GM12878 (cell line): ENCODE measurements at regions not wholly inside any gene's neighbourhood (a gene's known extent, or its start where the extent isn't known, plus 50 kb on each side); places are given as distances from the start of the nearest gene placed in this dataset.

ENCODE experiments used
- ATAC-seq: fragments of 200-7000 bp; cut with Tn5 transposase; 3 replicates; pipeline ENCODE4 v1.9.1; 2020; ENCODE audit warnings: mild to moderate bottlenecking, moderate library complexity
- BruUV-seq: library from RNA; stranded (reverse); fragments of 400-500 nt; replicated peaks from 2 replicates; lab custom pipeline; 2021; lab: Mats Ljungman, UMichigan
- CTCF ChIA-PET: fragments of 300-600 bp; sonication (Branson Sonifier 250); formaldehyde crosslinking; extraction: SDS; loops from one replicate; lab custom pipeline; 2021; ENCODE audit warnings: inconsistent platforms; lab: Yijun Ruan, JAX
- POLR2A ChIA-PET: fragments of 350-600 bp; formaldehyde crosslinking; extraction: SDS; loops from one replicate; lab custom pipeline; 2021; ENCODE audit warnings: inconsistent platforms; lab: Charles Lee
- RAD21 ChIA-PET: fragments of 300-600 bp; sonication (Branson Sonifier 250); formaldehyde crosslinking; loops from one replicate; lab custom pipeline; 2023; ENCODE audit warnings: antibody characterized with exemption; ENCODE audit not compliant: unreplicated experiment; lab: Charles Lee
- SMC1A ChIA-PET: fragments of 300-600 bp; sonication (Branson Sonifier 250); formaldehyde crosslinking; loops from one replicate; lab custom pipeline; 2023; ENCODE audit not compliant: unreplicated experiment, uncharacterized antibody; lab: Charles Lee
- DNase-seq: peaks from one replicate; pipeline ENCODE4 v3.0.0-alpha.2; 2011; ENCODE audit warnings: low read depth, low spot score
- FAIRE-seq: peaks from 3 replicates; lab custom pipeline; 2011; peaks lifted over from hg19 to GRCh38; lab: Jason Lieb, UNC
- H2AFZ ChIP-seq: 2 replicates; pipeline ENCODE4 v1.6.0; 2011; ENCODE audit warnings: low read depth, low read length, control low read depth; ENCODE audit not compliant: control insufficient read depth
- H3K27ac ChIP-seq: 2 replicates; pipeline ENCODE4 v1.5.1; 2011; ENCODE audit warnings: control low read depth; ENCODE audit not compliant: control insufficient read depth, insufficient read depth
- H3K27me3 ChIP-seq, 2 experiments: replicated peaks in 1 of 2; 2 replicates each; pipeline versions ENCODE4 v1.6.0 to v1.6.1; 2011; ENCODE audit warnings: low read length in 1 of 2; ENCODE audit not compliant: control insufficient read depth in 2 of 2, insufficient read depth in 2 of 2
- H3K36me3 ChIP-seq, 2 experiments: 2 replicates each; pipeline ENCODE4 v1.5.1; 2011; ENCODE audit warnings: low read length in 1 of 2; ENCODE audit not compliant: control insufficient read depth in 2 of 2, insufficient read depth in 2 of 2
- H3K4me1 ChIP-seq: 2 replicates; pipeline ENCODE4 v1.6.1; 2011; ENCODE audit warnings: mild to moderate bottlenecking, low read length, moderate library complexity, mixed read lengths; ENCODE audit not compliant: control insufficient read depth, insufficient read depth
- H3K4me2 ChIP-seq: 2 replicates; pipeline ENCODE4 v1.6.0; 2011; ENCODE audit warnings: control low read depth; ENCODE audit not compliant: control insufficient read depth, insufficient read depth
- H3K4me3 ChIP-seq: fragments of 200-600 bp; sonication (generic); 2 replicates; pipeline ENCODE4 v1.5.1; 2016
- H3K79me2 ChIP-seq: 2 replicates; pipeline ENCODE4 v1.6.0; 2011; ENCODE audit warnings: low read length; ENCODE audit not compliant: control insufficient read depth, insufficient read depth
- H3K9ac ChIP-seq: 2 replicates; pipeline ENCODE4 v1.8.0; 2011; ENCODE audit warnings: low read length, control low read depth, mixed read lengths; ENCODE audit not compliant: control insufficient read depth, insufficient read depth
- H3K9me3 ChIP-seq: replicated peaks from 3 replicates; pipeline ENCODE4 v1.5.1; 2011; ENCODE audit warnings: mild to moderate bottlenecking, low read length; ENCODE audit not compliant: control insufficient read depth, insufficient read depth
- H4K20me1 ChIP-seq: 2 replicates; pipeline ENCODE4 v1.6.0; 2011; ENCODE audit not compliant: control insufficient read depth, insufficient read depth
- MYC ChIP-seq: IDR thresholded peaks from 2 replicates; pipeline ENCODE4 v1.6.1; 2011; ENCODE audit warnings: mild to moderate bottlenecking, low read length, moderate library complexity, inconsistent platforms; ENCODE audit not compliant: insufficient read depth, insufficient replicate concordance, insufficient read length, severe bottlenecking
- STAT1 ChIP-seq: fragments of 450-650 bp; conservative IDR thresholded peaks from 2 replicates; pipeline ENCODE4 v1.6.1; 2014; ENCODE audit warnings: antibody characterized with exemption, mild to moderate bottlenecking
- TARDBP ChIP-seq: IDR thresholded peaks from 2 replicates; pipeline ENCODE4 v1.6.1; 2016; ENCODE audit warnings: borderline replicate concordance
- WGBS: methylation state at CpG from one replicate; pipeline ENCODE4 v1.1.6; 2016; ENCODE audit warnings: low lambda C conversion rate; ENCODE audit not compliant: insufficient replicate concordance, insufficient coverage; ENCODE audit errors: missing lambda C conversion rate; 5-methylcytosine and 5-hydroxymethylcytosine counted together
- in situ Hi-C: fragments of 300-500 bp; cut with MboI; formaldehyde crosslinking; loops from 9 replicates; pipeline ENCODE4 v1.14.3; 2018; ENCODE audit warnings: mixed read lengths
- intact Hi-C: fragments of 100-400 bp; cut with micrococcal nuclease; formaldehyde crosslinking; loops from one replicate; pipeline ENCODE4 v1.14.2; 2022; ENCODE audit not compliant: unreplicated experiment
- TF ChIP-seq, protein P1 (sequence below): fragments of 450-650 bp; IDR thresholded peaks from 2 replicates; pipeline ENCODE4 v1.6.1; 2016; ENCODE audit warnings: mild to moderate bottlenecking
- TF ChIP-seq, protein P2 (sequence below): IDR thresholded peaks from 2 replicates; pipeline ENCODE4 v1.6.1; 2012; ENCODE audit warnings: improper control_type of control experiment, low read depth, low read length; ENCODE audit not compliant: insufficient replicate concordance

DNA sequence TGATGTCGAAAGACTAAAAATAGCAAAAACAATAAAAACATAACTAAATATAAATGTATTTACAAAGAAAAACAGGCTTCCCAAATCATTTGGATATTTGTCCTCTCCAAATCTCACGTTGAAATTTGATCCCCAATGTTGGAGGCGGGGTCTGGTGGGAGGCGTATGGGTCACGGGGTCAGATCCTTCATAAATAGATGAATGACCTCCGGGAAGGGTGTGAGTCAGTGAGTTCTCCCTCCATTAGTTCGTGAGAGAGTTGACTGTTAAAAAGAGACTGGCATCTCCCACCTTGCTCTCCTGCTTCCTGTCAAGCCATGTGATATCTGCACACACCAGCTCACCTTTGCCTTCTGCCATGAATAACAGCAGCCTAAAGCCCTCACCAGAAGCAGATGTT, 703.0 kb downstream of the TMEM182 start:
- Histone ChIP-seq H3K9me3 (no peaks in the 10 kb centered on the region), H3K27ac (no peak overlapping the region), H3K36me3 (no peaks in the 10 kb centered on the region), H4K20me1 (no peaks in the 10 kb centered on the region), H3K9ac (no peak overlapping the region), H3K27me3 (no peaks in the 10 kb centered on the region), H3K4me3 (no peak overlapping the region), H3K4me1 (no peaks in the 10 kb centered on the region)
- ATAC-seq (no peak), FAIRE-seq (no peak)
- RAD21 ChIA-PET = no interaction called here
- intact Hi-C loops (no loop called here), in situ Hi-C loops (no loop called here)
- 12% methylated on average over 7 of the region's 7 CpGs for WGBS
- TF ChIP-seq, protein P1, sequence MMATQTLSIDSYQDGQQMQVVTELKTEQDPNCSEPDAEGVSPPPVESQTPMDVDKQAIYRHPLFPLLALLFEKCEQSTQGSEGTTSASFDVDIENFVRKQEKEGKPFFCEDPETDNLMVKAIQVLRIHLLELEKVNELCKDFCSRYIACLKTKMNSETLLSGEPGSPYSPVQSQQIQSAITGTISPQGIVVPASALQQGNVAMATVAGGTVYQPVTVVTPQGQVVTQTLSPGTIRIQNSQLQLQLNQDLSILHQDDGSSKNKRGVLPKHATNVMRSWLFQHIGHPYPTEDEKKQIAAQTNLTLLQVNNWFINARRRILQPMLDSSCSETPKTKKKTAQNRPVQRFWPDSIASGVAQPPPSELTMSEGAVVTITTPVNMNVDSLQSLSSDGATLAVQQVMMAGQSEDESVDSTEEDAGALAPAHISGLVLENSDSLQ = no peak
- TF ChIP-seq STAT1 (no peak), TARDBP (no peak), MYC (no peak)
- TF ChIP-seq, protein P2, sequence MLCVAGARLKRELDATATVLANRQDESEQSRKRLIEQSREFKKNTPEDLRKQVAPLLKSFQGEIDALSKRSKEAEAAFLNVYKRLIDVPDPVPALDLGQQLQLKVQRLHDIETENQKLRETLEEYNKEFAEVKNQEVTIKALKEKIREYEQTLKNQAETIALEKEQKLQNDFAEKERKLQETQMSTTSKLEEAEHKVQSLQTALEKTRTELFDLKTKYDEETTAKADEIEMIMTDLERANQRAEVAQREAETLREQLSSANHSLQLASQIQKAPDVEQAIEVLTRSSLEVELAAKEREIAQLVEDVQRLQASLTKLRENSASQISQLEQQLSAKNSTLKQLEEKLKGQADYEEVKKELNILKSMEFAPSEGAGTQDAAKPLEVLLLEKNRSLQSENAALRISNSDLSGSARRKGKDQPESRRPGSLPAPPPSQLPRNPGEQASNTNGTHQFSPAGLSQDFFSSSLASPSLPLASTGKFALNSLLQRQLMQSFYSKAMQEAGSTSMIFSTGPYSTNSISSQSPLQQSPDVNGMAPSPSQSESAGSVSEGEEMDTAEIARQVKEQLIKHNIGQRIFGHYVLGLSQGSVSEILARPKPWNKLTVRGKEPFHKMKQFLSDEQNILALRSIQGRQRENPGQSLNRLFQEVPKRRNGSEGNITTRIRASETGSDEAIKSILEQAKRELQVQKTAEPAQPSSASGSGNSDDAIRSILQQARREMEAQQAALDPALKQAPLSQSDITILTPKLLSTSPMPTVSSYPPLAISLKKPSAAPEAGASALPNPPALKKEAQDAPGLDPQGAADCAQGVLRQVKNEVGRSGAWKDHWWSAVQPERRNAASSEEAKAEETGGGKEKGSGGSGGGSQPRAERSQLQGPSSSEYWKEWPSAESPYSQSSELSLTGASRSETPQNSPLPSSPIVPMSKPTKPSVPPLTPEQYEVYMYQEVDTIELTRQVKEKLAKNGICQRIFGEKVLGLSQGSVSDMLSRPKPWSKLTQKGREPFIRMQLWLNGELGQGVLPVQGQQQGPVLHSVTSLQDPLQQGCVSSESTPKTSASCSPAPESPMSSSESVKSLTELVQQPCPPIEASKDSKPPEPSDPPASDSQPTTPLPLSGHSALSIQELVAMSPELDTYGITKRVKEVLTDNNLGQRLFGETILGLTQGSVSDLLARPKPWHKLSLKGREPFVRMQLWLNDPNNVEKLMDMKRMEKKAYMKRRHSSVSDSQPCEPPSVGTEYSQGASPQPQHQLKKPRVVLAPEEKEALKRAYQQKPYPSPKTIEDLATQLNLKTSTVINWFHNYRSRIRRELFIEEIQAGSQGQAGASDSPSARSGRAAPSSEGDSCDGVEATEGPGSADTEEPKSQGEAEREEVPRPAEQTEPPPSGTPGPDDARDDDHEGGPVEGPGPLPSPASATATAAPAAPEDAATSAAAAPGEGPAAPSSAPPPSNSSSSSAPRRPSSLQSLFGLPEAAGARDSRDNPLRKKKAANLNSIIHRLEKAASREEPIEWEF = no peak
- TF ChIP-seq, all 136 proteins: peak for 0
- H3K4me2 ChIP-seq = no peak overlapping the region
- ChIA-PET CTCF (no interaction called here), SMC1A (no interaction called here), POLR2A (no interaction called here)
- BruUV-seq = no TSS peak
- H3K79me2 ChIP-seq = no peaks in the 10 kb centered on the region
- no peak overlapping the region for H2AFZ ChIP-seq
- no peak for DNase-seq
